GM10266 (cell line): ENCODE measurements at regions not wholly inside any gene's neighbourhood (a gene's known extent, or its start where the extent isn't known, plus 50 kb on each side); places are given as distances from the start of the nearest gene placed in this dataset.

ENCODE experiments used
- DNase-seq: peaks from one replicate; pipeline ENCODE4 v3.0.0; 2012; ENCODE audit errors: extremely low spot score
- CTCF ChIP-seq: IDR thresholded peaks from 2 replicates; pipeline ENCODE4 v1.5.1; 2012; ENCODE audit warnings: mild to moderate bottlenecking, low read depth; ENCODE audit not compliant: control insufficient read depth, insufficient read depth; ENCODE audit errors: missing control alignments

GRCh38 chr2:150097901-150098531, 389.5 kb downstream of the RND3 start:
- no peak for TF ChIP-seq CTCF
- no peak for DNase-seq

GRCh38 chr2:150097402-150097801, 390.1 kb downstream of the RND3 start:
- TF ChIP-seq CTCF: no peak
- no peak for DNase-seq

GRCh38 chr2:150095361-150096095, 391.9 kb downstream of the RND3 start:
- DNase-seq: no peak
- TF ChIP-seq CTCF: no peak

- TF ChIP-seq CTCF: no peak
- DNase-seq: no peak
Measured at GRCh38 chr2:150091846-150092245, 395.6 kb downstream of the RND3 start.

GRCh38 chr2:150090031-150090430, 397.4 kb downstream of the RND3 start:
- no peak for TF ChIP-seq CTCF
- DNase-seq: no peak

- DNase-seq: no peak
- no peak for TF ChIP-seq CTCF
Measured at GRCh38 chr2:150088538-150088937, 398.9 kb downstream of the RND3 start.

GRCh38 chr2:150085478-150085877, 402.0 kb downstream of the RND3 start:
- DNase-seq: no peak
- no peak for TF ChIP-seq CTCF
